Neuron (in vitro differentiated cells): ENCODE measurements at regions not wholly inside any gene's neighbourhood (a gene's known extent, or its start where the extent isn't known, plus 50 kb on each side); places are given as distances from the start of the nearest gene placed in this dataset.

ENCODE experiments used
- H2AFZ ChIP-seq: one replicate; pipeline ENCODE4 v1.6.1; 2013; ENCODE audit warnings: low read depth, mild to moderate bottlenecking, inconsistent platforms, low read length, moderate library complexity
- H3K27me3 ChIP-seq: one replicate; pipeline ENCODE4 v1.6.1; 2013; ENCODE audit warnings: low read length; ENCODE audit not compliant: insufficient read depth
- H3K36me3 ChIP-seq: one replicate; pipeline ENCODE4 v1.6.1; 2013; ENCODE audit warnings: low read length; ENCODE audit not compliant: insufficient read depth
- H3K4me1 ChIP-seq: one replicate; pipeline ENCODE4 v1.6.1; 2013; ENCODE audit warnings: low read length; ENCODE audit not compliant: insufficient read depth
- H3K4me3 ChIP-seq: 2 replicates; pipeline ENCODE4 v1.5.1; 2013; ENCODE audit warnings: mild to moderate bottlenecking, low read length, moderate library complexity
- H3K9me3 ChIP-seq: one replicate; pipeline ENCODE4 v1.6.1; 2013; ENCODE audit warnings: low read length

DNA sequence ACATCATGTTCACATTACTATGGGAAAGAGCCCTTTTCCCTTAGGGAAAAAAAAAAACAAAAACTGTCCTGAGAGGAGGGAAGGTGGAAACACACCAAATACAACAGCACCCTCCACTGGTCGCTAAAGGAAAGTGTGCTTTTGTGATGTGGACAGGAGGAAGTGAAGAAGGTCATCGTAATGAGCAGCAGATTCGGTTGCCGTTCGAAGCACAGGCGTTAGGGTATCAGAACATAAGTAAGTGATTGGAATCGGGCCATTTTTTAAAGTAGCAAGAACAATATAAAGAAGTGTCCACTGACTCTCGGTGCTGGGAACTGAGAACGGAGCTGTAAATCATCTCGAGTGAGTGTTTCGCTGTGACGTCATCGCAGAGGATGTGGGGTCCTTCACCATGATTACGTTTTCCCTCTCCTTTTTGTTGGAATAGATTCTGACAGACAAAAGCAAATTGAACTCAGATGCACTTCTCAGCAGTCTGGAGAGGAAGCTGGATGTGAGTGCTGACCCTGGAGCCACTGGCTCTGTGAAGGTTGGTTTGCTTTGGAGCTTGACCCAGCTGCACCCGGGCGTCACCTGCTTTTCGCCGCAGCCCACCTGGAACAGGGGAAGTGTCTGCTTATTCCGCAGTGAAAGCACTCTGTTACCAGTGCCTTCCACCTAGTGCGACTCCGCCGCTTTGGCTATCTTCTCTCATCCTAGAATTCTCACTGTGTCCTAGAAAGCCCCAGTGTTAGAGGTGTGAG lies 203.6 kb upstream of the GMDS start:
- Histone ChIP-seq H3K36me3 (no peaks in the 10 kb centered on the region), H3K4me3 (peak overlapping the region; percentile 22), H3K9me3 (no peaks in the 10 kb centered on the region), H3K27me3 (no peaks in the 10 kb centered on the region), H3K4me1 (no peaks in the 10 kb centered on the region), H2AFZ (no peak overlapping the region)

DNA sequence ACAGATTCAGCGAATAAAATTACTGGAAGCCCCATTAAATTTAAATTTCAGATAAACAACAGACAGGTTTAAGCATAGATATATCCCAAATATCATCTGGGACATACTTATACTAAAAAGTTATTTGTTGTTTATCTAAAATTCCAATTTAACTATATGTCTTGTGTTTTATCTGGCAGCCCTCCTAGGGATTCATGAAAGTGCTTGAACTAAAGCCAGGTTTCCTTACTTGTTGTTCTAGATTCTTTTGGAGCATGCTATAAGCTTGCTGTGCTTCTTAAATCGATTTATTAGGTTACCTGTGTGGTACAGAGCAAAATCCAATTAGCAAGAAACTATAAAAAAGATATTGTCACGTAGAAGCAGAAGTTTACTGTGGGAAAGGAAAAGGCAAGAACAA lies 202.5 kb upstream of the GMDS start:
- Histone ChIP-seq H2AFZ (no peak overlapping the region), H3K27me3 (no peaks in the 10 kb centered on the region), H3K4me1 (no peaks in the 10 kb centered on the region), H3K36me3 (no peaks in the 10 kb centered on the region), H3K9me3 (no peaks in the 10 kb centered on the region), H3K4me3 (no peak overlapping the region)

DNA sequence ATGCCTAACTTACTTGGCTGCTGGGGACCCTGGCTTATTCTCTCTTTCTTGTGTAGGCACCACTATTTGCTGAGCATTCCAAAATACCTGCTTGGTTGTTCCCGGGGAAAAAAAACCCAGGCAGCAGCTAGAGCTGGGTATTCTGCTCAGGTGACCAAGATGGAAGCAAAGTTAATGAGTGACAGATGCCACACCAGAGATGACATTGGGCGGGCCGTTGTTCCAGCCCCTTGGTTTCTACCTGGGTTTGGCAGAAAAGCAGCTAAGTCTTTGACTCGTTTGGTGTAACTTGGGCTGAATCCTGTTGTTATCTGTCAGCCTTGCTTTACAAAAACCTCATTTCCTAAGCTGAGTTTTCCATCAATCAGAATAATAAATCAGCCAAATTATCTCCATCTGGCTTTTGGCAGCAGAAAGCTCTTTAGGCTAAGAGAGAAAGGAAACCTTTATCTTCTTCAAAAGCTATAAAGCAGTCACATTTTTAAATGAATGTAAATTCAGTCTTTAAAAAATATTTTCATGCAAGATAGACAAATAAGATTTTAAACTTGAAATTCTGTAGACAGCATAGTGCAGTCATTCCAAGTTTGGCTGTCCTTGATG lies 202.0 kb upstream of the GMDS start:
- Histone ChIP-seq H3K36me3 (no peaks in the 10 kb centered on the region), H3K4me1 (no peaks in the 10 kb centered on the region), H3K27me3 (no peaks in the 10 kb centered on the region), H3K4me3 (no peak overlapping the region), H3K9me3 (no peaks in the 10 kb centered on the region), H2AFZ (no peak overlapping the region)

DNA sequence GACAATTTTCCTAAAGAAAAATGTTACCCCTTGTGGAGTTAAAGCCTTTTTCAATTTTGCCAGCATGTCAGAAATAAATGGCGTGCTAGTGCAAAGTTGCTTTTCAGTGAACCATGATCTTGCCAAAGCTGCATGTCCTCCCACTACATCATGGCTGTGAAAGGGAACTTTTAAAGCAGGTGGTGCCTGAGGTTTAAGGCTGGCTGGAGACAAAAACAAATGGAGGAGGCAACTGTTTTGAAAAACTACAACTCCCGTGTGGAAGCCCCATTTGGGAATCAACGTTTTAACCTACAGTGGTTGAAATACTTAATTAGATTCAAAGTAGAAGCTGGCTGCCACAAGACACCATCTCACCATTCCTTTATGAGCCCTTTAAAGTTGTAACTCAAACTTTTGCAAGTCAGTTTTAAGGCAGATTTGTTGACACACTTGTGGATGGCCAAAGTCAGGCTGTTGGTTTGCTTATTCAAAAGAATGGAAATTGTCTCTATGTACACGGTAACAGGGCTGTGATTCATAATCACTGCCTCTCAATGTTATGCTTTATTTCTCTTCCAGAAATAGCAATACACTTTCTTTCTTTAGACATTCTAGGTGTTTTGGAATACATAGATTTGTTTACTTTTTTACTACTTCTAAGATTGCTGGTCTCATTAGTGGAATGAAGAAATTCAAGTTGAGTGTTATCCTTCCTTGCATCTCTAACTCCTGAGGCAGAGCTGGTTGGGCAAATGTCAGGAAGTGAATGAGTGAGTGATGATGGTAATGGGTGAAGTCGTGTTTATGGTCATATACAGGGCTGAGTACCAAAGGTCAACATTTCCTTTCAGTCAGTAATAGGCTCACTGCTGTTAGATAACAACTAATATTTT lies 196.4 kb upstream of the GMDS start:
- no peaks in the 10 kb centered on the region for H3K9me3 ChIP-seq
- H3K27me3 ChIP-seq = no peaks in the 10 kb centered on the region
- no peak overlapping the region for H3K4me3 ChIP-seq
- H3K4me1 ChIP-seq = no peaks in the 10 kb centered on the region
- H3K36me3 ChIP-seq = no peaks in the 10 kb centered on the region
- no peak overlapping the region for H2AFZ ChIP-seq

DNA sequence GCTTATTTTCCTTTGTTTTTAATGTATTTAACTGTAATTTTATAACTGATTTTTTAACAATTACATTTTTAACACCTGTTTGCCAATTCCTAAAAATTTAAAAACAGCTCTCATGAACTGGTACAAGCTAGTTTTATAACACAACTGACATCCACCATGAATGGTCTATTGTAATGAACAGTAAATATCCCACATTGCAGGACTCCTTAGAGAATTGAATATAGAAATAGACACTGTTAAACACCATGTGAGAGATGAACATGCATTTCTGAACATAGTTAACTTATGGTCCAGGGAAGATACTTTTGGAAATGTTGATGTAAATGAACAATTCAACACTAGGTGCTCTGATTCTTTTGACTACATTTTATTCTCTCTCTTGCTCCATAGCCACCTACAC lies 195.1 kb upstream of the GMDS start:
- H2AFZ ChIP-seq = no peak overlapping the region
- no peaks in the 10 kb centered on the region for H3K4me1 ChIP-seq
- no peak overlapping the region for H3K4me3 ChIP-seq
- H3K27me3 ChIP-seq = no peaks in the 10 kb centered on the region
- no peaks in the 10 kb centered on the region for H3K36me3 ChIP-seq
- no peaks in the 10 kb centered on the region for H3K9me3 ChIP-seq

DNA sequence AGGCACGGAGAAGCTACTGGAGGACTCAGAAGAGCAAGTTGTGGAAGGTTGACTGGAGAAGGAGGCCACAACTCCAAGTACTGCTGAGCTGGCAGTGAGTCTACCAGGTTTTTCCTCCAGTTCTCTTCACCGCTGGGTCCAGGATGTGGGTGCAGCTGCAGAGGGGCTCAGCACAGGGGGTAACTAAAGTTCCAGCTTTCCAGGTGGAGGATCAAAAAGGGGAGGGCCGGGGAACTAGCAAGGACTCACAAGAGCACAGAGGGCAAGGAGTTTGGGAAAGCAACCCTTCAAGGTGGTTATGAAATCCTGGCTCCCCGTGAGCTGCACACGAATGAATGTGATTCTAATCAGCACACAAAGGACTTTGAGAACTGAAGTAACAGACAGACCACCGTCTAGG lies 194.2 kb upstream of the GMDS start:
- Histone ChIP-seq H3K9me3 (no peaks in the 10 kb centered on the region), H3K4me3 (no peak overlapping the region), H3K4me1 (no peaks in the 10 kb centered on the region), H3K27me3 (no peaks in the 10 kb centered on the region), H2AFZ (no peak overlapping the region), H3K36me3 (no peaks in the 10 kb centered on the region)

DNA sequence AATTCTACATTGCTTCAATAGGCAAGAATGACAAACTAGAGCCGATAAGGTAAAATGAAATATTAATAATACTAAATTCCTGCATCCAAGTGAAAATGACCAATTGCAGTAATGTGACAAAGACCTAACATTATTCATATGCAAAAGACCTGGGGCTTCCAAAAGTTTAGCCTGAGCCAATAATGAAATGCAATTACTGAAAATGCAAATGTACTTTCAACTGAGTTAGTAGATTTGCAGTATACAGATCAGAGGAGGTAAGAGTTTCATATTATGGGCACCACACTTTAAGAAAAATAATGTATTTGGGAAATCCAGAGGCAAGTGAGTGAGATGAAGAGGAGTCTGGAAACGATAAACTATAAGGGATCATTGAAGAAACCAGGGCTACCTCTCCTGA lies 193.7 kb upstream of the GMDS start:
- Histone ChIP-seq H3K4me1 (no peaks in the 10 kb centered on the region), H2AFZ (no peak overlapping the region), H3K4me3 (no peak overlapping the region), H3K27me3 (no peaks in the 10 kb centered on the region), H3K36me3 (no peaks in the 10 kb centered on the region), H3K9me3 (no peaks in the 10 kb centered on the region)

DNA sequence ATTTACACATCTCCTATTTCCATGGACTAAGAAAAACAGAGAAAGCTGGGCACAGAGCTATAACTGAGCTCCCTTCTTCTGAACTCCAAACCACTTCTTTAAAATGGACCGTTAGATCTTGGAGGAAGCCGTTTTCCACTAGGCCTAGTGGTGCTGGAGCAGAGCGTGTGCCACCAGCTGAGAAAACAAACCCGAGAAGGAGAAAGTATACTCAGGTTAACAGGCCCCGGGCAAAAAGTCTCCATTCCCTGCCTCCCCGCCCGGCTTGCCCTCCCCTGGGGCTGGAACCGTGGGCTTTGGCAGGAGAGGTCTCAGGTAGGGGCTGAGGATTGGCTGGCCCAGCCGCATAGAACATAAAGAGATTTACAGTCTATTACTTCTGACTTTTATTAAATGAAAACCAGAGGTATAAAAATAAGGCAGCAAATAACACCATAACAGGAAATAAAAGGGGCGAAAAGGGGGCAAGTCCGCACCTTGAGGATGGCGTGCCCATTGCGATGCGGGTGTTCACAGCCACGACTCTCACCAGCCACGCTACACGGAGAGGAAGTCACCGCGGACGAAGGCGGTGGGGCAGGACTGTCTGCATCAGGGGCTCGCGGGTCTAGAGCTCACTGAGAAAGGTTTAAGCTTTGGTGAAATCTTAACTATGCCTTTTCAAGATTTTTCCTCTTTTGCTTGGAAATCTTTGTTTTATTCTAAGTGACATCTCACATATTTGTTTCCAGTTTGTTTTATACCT lies 191.2 kb upstream of the GMDS start:
- Histone ChIP-seq H3K4me3 (no peak overlapping the region), H3K36me3 (no peaks in the 10 kb centered on the region), H3K4me1 (no peaks in the 10 kb centered on the region), H3K27me3 (no peaks in the 10 kb centered on the region), H2AFZ (no peak overlapping the region), H3K9me3 (no peaks in the 10 kb centered on the region)

DNA sequence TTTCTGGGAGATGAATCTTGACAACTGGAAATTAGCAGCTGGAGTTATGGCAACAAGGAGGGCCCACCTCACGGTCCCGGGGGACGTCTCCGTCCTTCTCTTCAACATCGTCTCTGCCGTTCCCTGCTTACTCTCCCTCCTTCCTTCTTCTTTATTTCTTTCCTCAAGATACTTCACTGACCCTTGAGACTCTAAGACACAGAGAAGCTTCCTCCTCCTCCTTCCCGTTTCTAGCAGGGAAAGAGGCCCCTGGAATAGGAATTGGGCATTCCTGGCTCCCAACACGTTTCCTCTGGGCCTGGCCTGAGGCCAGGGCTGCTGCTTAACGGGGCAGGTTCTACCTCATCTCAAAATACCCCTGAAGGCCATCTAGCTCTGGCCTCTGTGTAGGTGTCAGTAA lies 189.9 kb upstream of the GMDS start:
- Histone ChIP-seq H3K9me3 (no peaks in the 10 kb centered on the region), H3K4me3 (no peak overlapping the region), H2AFZ (no peak overlapping the region), H3K4me1 (no peaks in the 10 kb centered on the region), H3K36me3 (no peaks in the 10 kb centered on the region), H3K27me3 (no peaks in the 10 kb centered on the region)

DNA sequence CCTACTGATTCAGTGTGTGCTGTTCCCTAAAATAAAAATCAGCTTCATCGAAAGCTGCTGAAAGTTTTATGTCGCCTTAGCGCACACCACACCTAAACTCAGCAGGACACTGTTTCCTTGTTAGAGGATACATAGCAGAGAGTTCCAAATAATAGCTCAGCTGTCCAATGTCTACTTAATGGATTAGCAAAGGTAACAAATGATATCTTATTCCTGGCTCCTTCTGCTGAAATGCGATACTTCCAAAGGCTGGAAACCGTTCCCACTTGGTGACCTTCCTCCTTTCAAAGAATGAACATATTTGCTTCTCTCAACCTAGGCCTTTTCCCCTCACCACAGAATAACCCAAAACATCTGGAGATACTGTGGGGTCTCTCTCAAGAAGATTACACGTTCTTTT lies 189.5 kb upstream of the GMDS start:
- H2AFZ ChIP-seq = no peak overlapping the region
- H3K4me3 ChIP-seq = no peak overlapping the region
- H3K4me1 ChIP-seq = no peaks in the 10 kb centered on the region
- no peaks in the 10 kb centered on the region for H3K27me3 ChIP-seq
- H3K36me3 ChIP-seq = no peaks in the 10 kb centered on the region
- H3K9me3 ChIP-seq = no peaks in the 10 kb centered on the region

DNA sequence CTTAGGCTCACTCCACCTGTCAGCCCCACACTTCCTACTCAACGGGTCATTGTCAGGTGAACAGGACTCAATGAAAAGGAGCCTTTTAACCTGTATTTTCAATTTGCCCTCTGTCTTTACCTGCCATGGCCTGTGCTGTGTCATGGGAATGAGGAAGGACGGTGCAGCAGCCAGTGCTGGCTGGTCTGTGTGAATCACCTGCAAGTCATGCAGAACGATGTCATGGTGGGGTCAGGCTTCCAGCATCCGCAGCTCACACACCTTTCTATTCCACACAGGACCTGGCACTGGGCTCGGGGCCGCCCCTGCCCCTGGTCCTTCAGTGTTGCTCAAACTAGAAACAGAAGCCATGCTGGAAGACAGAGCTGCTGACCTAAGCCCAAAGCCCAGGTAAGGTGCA lies 188.7 kb upstream of the GMDS start:
- Histone ChIP-seq H3K27me3 (no peaks in the 10 kb centered on the region), H3K36me3 (no peaks in the 10 kb centered on the region), H2AFZ (no peak overlapping the region), H3K9me3 (no peaks in the 10 kb centered on the region), H3K4me3 (no peak overlapping the region), H3K4me1 (no peaks in the 10 kb centered on the region)

DNA sequence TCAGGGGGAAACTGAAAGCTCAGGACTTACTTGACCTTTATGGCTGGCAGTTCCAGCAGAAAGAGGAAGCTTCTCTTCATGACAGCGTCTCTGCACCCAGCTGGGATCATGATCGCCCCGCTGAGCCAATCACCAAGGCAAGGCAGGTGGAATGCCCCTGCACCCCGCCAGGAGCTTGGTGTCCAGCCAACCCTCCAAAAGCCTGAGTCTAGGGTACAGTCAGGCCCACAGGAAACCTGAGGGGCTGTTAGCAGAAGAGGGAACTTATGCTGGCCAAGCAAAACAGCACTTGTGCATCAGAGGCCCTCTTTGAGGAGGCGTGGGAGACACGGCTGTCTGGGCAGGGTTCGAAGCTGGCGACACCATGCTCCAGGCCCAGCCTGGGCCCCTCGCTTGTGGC lies 188.3 kb upstream of the GMDS start:
- Histone ChIP-seq H3K36me3 (no peaks in the 10 kb centered on the region), H3K4me1 (no peaks in the 10 kb centered on the region), H3K9me3 (no peaks in the 10 kb centered on the region), H3K4me3 (no peak overlapping the region), H3K27me3 (no peaks in the 10 kb centered on the region), H2AFZ (no peak overlapping the region)

DNA sequence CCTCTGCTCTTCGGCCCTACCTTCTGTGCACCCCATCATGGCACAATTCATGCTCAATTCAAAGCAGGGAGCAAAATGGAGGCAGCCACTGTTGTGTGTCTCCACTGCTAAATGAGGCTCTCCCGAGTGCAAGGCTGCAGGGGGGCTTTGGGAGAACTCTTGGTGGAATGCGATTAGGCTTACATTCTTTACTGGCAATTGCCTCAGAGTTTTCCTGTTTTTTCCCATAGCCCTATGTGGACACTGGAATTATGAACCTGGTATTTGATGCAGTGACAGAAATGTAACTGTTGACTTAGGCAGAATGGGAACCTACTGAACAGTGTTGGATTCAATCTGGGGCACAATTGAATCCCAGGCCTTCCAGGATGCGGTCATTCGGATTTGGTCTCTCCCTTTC lies 187.9 kb upstream of the GMDS start:
- Histone ChIP-seq H3K27me3 (no peaks in the 10 kb centered on the region), H2AFZ (no peak overlapping the region), H3K4me3 (no peak overlapping the region)

More for the DNA sequence above, 187.9 kb upstream of the GMDS start:
- no peaks in the 10 kb centered on the region for H3K36me3 ChIP-seq
- no peaks in the 10 kb centered on the region for H3K4me1 ChIP-seq
- H3K9me3 ChIP-seq = no peaks in the 10 kb centered on the region
